ENCODE measurements at regions not wholly inside any gene's neighbourhood (a gene's known extent, or its start where the extent isn't known, plus 50 kb on each side); places are given as distances from the start of the nearest gene placed in this dataset.

DNA sequence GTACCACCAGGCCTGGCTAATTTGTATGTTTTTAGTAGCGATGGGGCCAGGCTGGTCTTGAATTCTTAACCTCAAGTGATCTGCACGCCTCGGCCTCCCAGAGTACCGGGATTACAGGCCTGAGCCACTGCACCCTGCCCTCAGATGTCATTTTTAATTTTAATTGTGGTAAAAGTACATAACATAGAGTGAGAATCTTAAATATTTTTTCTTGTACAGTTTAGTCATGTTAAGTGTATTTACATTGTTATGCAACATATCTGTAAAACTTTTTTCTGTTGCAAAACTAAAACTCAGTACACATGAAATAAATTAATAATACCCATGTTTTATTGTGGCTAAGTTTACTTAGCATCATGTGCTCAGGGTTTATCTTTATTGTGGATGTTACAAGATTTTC, 231.4 kb downstream of the ALG10 start:
- TF ChIP-seq CTCF (conservative IDR thresholded peaks at IDR 0.05; ENCODE audit: low read length), result no peak
- no peak for TF ChIP-seq EZH2phosphoT487 (IDR thresholded peaks at IDR 0.05; ENCODE audit: borderline replicate concordance)

All from Loucy (cell line).